GM10266 (cell line): ENCODE measurements at regions not wholly inside any gene's neighbourhood (a gene's known extent, or its start where the extent isn't known, plus 50 kb on each side); places are given as distances from the start of the nearest gene placed in this dataset.
"Not testable (repeated sequence)": the region's sequence is repeated elsewhere in the genome, so short reads cannot be mapped to it uniquely, and the experiment has no call there.

Experiments used
- DNase-seq: peaks from one replicate; pipeline ENCODE4 v3.0.0; 2012; ENCODE audit errors: extremely low spot score
- TF ChIP-seq, protein P1 (sequence below): IDR thresholded peaks from 2 replicates; pipeline ENCODE4 v1.5.1; 2012; ENCODE audit warnings: mild to moderate bottlenecking, low read depth; ENCODE audit not compliant: control insufficient read depth, insufficient read depth; ENCODE audit errors: missing control alignments

DNA sequence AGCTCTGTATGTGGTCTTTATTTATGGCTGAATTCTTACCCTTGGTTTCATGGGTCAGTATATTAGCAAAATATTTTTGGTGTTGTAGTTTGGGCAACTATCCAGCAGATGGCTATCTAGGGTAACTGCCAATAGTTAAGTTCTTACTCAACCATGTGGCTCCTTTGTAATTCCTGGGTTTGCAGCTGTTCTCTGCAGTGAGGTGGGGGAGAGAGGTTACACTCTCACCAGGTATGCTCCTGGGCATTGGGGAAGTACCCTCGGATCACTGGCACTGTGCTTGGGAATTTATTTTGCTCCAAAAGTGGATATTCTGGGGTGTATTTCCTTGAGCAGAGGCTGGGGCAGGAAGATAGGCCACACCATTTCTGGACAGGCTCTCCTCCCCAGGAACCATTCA lies 436.7 kb upstream of the TMPRSS15 start:
- DNase-seq, result no peak
- TF ChIP-seq, protein P1, sequence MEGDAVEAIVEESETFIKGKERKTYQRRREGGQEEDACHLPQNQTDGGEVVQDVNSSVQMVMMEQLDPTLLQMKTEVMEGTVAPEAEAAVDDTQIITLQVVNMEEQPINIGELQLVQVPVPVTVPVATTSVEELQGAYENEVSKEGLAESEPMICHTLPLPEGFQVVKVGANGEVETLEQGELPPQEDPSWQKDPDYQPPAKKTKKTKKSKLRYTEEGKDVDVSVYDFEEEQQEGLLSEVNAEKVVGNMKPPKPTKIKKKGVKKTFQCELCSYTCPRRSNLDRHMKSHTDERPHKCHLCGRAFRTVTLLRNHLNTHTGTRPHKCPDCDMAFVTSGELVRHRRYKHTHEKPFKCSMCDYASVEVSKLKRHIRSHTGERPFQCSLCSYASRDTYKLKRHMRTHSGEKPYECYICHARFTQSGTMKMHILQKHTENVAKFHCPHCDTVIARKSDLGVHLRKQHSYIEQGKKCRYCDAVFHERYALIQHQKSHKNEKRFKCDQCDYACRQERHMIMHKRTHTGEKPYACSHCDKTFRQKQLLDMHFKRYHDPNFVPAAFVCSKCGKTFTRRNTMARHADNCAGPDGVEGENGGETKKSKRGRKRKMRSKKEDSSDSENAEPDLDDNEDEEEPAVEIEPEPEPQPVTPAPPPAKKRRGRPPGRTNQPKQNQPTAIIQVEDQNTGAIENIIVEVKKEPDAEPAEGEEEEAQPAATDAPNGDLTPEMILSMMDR, result no peak

DNA sequence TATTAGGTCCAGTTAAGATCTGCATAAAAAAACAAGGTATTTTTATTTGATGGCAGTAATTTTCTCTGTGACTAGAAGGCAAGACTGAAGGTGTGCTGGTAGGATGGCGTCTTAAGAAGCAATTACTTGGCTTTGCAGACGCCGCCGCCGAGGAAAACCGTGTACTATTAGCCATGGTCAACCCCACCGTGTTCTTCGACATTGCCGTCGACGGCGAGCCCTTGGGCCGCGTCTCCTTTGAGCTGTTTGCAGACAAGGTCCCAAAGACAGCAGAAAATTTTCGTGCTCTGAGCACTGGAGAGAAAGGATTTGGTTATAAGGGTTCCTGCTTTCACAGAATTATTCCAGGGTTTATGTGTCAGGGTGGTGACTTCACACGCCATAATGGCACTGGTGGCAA lies 454.0 kb upstream of the TMPRSS15 start:
- DNase-seq, result not testable (repeated sequence)

DNA sequence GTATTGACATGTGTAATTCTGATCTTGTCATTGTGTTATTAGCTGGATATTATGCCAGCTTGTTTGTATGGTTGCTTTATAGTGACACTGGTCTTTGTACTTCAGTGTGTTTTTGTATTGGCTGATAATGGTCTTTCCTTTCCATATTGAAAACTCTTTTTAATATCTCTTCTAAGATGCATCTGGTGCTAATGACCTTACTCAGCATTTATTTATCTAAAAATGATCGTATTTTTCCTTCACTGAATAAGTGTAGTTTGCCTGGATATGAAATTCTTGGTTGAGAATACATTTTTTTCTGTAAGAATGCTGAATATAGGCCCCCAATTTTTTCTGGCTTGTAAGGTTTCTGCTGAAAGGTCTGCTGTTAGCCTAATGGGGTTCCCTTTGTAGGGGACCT lies 465.5 kb upstream of the TMPRSS15 start:
- DNase-seq, result no peak
- TF ChIP-seq, protein P1, result no peak

DNA sequence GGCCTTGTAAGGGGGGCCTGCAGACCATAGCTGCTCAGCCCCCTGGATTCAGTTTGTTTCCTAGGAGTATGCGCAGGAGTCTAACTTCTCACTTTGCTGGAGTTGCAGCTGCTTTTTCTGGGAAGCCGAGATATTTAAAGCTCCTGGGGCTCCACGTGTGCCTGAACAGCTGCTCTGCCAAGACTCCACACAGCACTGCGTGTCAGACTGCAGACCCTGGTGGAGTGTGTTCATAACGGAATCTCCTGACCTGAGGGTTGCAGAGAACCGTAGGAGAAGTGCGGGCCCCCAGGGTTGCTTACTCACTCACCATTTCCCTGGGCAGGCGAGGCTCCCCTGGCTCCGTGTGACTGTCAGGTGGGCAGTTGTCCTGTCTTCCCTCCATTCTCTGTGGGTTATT lies 474.3 kb upstream of the TMPRSS15 start:
- TF ChIP-seq, protein P1, result no peak
- DNase-seq, result no peak

DNA sequence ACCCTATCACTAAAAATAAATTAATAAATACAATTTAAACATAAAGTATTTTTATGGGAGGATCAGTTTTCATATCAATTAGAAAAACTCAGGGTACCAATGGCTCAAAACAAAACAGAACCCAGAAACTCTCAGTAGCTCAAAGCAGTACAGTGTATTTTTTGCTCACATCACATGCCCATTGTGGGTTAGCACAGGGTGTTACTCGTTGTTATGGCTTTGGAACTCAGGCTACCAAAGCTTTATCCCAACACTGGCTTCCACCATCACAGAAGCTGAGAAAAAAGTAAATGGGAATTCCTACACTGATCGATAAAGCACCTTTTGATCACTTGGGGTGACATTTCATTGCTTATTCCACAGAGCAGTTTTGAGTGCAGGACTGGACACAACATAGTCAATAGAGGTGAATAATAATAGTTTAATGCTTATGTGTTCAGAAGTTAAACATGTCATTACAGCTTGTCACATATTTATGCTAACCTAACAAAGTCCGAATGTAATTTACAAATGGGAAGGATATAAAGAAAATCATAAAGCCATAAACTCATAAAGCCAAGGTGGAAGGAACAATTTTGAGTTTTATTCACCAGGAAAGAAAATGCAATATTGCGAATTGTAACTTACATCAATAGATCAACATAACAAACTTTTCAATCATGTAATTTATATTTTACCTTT lies 484.5 kb upstream of the TMPRSS15 start:
- DNase-seq, result no peak
- TF ChIP-seq, protein P1, result no peak

DNA sequence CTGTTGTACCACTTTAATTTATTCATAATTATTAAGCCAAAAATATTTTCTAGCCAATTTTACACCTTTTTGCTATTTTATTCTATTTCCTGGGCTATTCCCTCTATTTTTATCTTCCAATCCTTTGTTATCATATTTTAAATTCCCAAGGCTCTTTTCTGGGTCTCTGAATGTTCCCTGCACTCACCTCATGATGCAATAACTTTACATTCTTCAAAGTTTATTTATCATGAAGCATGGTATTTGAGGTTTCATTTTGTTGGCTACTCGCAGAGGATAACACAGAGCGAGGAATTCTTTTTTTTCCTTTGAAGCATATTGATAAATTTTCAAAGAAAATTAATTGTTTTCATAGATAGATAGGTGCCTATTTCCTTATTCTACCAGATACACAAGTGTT lies 489.8 kb upstream of the TMPRSS15 start:
- TF ChIP-seq, protein P1, result no peak
- no peak for DNase-seq

DNA sequence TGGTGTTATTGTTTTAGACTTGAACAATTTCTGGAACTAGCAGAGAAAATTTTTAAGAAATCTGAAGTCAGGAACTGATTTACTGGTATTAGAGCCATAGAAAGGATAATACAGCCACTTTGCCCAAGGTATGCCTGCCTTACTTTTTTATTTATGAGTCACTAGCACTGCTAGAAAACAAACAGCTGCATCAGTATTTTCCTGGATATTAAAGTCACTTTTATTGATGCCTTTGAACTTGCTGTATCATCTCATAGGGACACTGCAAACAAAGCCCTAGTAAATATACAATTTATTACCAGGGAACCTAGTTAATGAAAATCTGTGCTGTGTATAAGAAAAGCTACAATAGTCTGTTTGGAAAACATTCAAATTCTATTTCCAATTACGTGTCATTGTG lies 490.8 kb upstream of the TMPRSS15 start:
- TF ChIP-seq, protein P1, result no peak
- no peak for DNase-seq

DNA sequence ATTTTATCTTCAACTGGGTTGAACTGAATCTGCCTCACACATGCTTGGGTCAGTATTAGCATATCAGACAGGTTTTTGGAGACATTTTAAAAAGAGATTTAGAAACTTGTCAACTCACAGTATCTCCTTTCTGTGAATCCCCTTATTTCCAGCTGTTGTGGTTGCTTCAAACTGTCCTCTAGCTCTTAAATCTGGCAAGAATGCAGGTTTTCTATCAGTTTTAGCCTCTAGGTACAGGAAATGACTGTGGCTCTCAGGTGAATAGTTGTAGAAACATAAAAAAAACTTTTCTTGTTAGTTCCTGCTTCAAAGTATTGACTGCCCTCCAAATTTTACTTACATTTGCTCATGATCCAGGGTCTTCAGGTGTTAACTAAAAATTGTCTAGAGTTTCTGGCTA lies 495.7 kb upstream of the TMPRSS15 start:
- DNase-seq, result no peak
- TF ChIP-seq, protein P1, result no peak
